ENCODE measurements at regions not wholly inside any gene's neighbourhood (a gene's known extent, or its start where the extent isn't known, plus 50 kb on each side); places are given as distances from the start of the nearest gene placed in this dataset.

DNA sequence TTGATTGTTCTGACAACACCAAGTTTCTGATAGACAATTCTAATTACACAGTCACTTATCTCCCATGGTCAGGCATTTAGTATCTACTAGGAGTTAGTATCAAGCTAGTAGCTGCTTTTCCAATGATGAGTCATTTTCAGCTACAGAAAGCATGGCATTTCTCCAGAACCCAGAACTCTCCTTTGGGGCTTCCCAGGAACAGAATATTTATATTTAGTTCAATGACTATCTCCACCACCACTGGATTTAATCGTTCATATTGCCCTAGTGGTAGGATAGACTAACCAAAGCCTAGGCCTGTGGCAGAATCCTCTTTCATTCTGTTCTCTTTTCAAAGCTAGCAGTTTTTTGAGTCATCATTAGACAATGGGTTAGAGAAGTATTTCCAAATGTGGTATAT, 569.4 kb downstream of the GABRG1 start:
- Histone ChIP-seq H3K27ac (no peak overlapping the region), H3K27me3 (no peaks in the 10 kb centered on the region), H3K4me1 (no peaks in the 10 kb centered on the region), H3K4me3 (no peak overlapping the region), H3K9me3 (no peaks in the 10 kb centered on the region), H3K36me3 (no peaks in the 10 kb centered on the region)
- ATAC-seq = no peak
- WGBS, 2 donors (ENCODE audit: low coverage in 1 of 2) = 43% methylated on average over 1 of the region's 1 CpG; no CpG with 5 or more reads in 1 of the 2 donors
- no peak for TF ChIP-seq POLR2AphosphoS5 (IDR thresholded peaks at IDR 0.05)
- TF ChIP-seq, protein P1, sequence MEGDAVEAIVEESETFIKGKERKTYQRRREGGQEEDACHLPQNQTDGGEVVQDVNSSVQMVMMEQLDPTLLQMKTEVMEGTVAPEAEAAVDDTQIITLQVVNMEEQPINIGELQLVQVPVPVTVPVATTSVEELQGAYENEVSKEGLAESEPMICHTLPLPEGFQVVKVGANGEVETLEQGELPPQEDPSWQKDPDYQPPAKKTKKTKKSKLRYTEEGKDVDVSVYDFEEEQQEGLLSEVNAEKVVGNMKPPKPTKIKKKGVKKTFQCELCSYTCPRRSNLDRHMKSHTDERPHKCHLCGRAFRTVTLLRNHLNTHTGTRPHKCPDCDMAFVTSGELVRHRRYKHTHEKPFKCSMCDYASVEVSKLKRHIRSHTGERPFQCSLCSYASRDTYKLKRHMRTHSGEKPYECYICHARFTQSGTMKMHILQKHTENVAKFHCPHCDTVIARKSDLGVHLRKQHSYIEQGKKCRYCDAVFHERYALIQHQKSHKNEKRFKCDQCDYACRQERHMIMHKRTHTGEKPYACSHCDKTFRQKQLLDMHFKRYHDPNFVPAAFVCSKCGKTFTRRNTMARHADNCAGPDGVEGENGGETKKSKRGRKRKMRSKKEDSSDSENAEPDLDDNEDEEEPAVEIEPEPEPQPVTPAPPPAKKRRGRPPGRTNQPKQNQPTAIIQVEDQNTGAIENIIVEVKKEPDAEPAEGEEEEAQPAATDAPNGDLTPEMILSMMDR (IDR thresholded peaks at IDR 0.05) = no peak

DNA sequence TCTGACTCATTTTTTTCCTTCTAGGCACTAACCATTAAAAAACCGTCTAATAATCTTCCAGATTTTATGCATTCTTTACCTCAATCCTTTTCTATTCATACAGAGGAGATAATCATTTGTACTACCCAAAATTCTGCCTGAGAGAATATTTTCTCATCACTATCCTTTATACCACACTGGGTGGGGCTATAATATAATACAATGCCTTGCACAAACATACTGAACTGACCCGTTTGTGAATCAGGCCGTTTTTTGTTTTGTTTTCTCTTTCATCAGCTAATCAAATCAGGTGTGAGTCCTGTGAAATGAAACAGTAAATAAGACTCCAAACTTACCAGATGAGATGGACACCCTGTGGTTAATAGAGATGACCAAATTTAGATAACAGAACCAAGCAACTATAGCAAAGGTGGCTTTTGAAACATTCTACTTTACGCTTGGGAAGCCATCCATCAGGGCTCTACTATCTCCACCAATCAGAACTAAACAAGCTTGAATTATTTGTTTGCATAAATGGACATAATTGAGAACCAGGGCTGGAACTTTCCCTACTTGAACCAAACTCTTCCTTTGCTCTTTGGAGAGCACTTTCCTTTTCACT, 573.0 kb downstream of the GABRG1 start:
- TF ChIP-seq, protein P1 (IDR thresholded peaks at IDR 0.05) = no peak
- no peak for TF ChIP-seq POLR2AphosphoS5 (IDR thresholded peaks at IDR 0.05)
- no peak for TF ChIP-seq POLR2A (IDR thresholded peaks at IDR 0.05)
- TF ChIP-seq EP300 (IDR thresholded peaks at IDR 0.05) = no peak
- 45 to 48% methylated on average over 3 to 4 of the region's 4 CpGs for WGBS, 2 donors (ENCODE audit: low coverage in 1 of 2)
- H3K4me3 ChIP-seq = no peak overlapping the region
- H3K27ac ChIP-seq = no peak overlapping the region
- H3K4me1 ChIP-seq = no peaks in the 10 kb centered on the region
- no peak for ATAC-seq
- H3K9me3 ChIP-seq = no peaks in the 10 kb centered on the region
- H3K27me3 ChIP-seq = no peaks in the 10 kb centered on the region
- H3K36me3 ChIP-seq = no peaks in the 10 kb centered on the region

DNA sequence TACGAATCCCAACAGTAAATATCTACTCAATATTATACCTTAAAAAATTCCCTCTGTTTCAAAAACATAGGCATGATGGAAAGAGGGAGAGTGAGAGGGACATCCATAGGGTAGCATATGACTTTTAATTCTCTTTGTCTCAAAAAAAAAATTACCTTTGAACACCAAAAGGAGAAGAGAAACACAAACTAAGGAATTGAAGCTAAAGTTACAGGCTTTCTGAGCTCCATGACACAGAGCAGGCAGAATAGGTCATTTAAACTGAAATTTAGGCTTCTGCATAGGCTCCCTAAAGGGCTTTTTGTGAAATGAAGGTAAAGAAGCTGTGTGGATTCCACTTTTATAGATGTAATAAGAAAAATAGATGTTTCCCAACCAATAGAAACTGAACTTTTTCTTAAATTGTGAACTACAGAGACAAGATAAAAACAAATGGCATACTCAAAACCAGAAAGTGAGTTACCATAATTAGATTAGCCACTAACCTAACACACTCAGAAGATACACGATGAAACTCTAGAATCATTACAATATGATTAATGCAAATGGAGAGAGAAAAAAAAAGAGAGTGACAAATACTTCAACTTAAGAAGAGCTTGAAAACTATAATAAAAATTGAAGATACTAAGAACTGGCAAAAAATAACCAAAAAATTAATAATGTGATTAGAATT, 584.6 kb downstream of the GABRG1 start:
- H3K4me1 ChIP-seq = no peaks in the 10 kb centered on the region
- peaks cover 0 to 5% (median 0%) of the 10 kb centered on the region in 3 donors for H3K9me3 ChIP-seq
- WGBS, 2 donors (ENCODE audit: low coverage in 1 of 2) = 75 to 80% methylated on average over 2 of the region's 2 CpGs
- H3K4me3 ChIP-seq = no peak overlapping the region
- TF ChIP-seq EP300 (IDR thresholded peaks at IDR 0.05) (no peak), POLR2A (IDR thresholded peaks at IDR 0.05) (no peak), POLR2AphosphoS5 (IDR thresholded peaks at IDR 0.05) (no peak)
- TF ChIP-seq, protein P1 (IDR thresholded peaks at IDR 0.05) = no peak
- no peaks in the 10 kb centered on the region for H3K36me3 ChIP-seq
- no peaks in the 10 kb centered on the region for H3K27me3 ChIP-seq
- H3K27ac ChIP-seq = no peak overlapping the region
- ATAC-seq = no peak

DNA sequence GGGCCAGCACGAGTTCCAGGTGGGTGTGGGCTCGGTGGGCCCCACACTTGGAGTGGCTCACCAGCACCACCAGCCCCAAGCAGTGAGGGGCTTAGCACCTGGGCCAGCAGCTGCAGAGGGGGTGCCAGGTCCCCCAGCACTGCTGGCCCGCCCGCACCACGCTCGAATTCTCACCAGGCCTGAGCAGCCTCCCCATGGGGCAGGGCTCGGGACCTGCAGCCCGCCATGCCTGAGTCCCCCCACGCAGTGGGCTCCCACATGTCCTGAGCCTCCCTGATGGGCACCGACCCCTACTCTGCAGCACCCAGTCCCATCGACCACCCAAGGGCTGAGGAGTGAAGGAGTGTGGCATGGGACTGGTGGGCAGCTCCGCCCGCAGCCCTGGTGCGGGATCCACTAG, 593.4 kb downstream of the GABRG1 start:
- H3K4me3 ChIP-seq = no peak overlapping the region
- no peaks in the 10 kb centered on the region for H3K36me3 ChIP-seq
- H3K9me3 ChIP-seq = peaks cover 0 to 6% (median 2%) of the 10 kb centered on the region in 3 donors
- H3K27me3 ChIP-seq = no peaks in the 10 kb centered on the region
- no peaks in the 10 kb centered on the region for H3K4me1 ChIP-seq
- whole genome bisulfite sequencing, 2 donors (ENCODE audit: low coverage in 1 of 2) = no CpG with 5 or more reads among the region's 14 CpGs
- H3K27ac ChIP-seq = no peak overlapping the region
- TF ChIP-seq EP300 (IDR thresholded peaks at IDR 0.05) (no peak), POLR2A (IDR thresholded peaks at IDR 0.05) (no peak), POLR2AphosphoS5 (IDR thresholded peaks at IDR 0.05) (no peak)
- TF ChIP-seq, protein P1 (IDR thresholded peaks at IDR 0.05) = no peak
- no peak for ATAC-seq

DNA sequence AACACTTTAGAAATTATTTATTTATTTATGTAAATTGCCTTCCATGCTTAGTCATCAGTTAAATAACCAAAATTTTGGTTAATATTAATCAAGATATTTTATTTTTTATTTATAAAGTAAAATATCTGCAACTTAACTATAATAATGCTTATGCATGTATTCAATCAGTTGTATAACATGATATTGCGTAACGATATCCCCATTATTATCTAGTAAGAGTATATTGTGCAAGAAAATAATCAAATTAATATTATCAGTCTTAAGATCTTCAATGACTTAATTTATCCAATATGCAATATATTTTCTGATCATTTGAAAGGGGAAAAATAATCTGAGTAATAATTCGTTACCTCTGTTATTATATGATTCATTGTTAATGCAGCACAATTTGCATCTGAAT, 596.7 kb downstream of the GABRG1 start:
- Histone ChIP-seq H3K4me1 (no peaks in the 10 kb centered on the region), H3K4me3 (no peak overlapping the region), H3K27ac (no peak overlapping the region), H3K9me3 (peaks cover 0 to 6% (median 2%) of the 10 kb centered on the region in 3 donors), H3K36me3 (no peaks in the 10 kb centered on the region), H3K27me3 (no peaks in the 10 kb centered on the region)
- no peak for TF ChIP-seq POLR2AphosphoS5 (IDR thresholded peaks at IDR 0.05)
- TF ChIP-seq, protein P1 (IDR thresholded peaks at IDR 0.05) = no peak
- TF ChIP-seq POLR2A (IDR thresholded peaks at IDR 0.05) = no peak
- TF ChIP-seq EP300 (IDR thresholded peaks at IDR 0.05) = no peak
- WGBS, 2 donors (ENCODE audit: low coverage in 1 of 2) = 91 to 96% methylated on average over 3 of the region's 3 CpGs
- ATAC-seq = no peak
